GM12892 (cell line): ENCODE measurements at regions not wholly inside any gene's neighbourhood (a gene's known extent, or its start where the extent isn't known, plus 50 kb on each side); places are given as distances from the start of the nearest gene placed in this dataset.

Source experiments
- POLR2A ChIP-seq: IDR thresholded peaks from 2 replicates; pipeline ENCODE4 v1.6.1; 2011; ENCODE audit warnings: low read depth, low read length, control low read depth
- POLR2AphosphoS5 ChIP-seq: IDR thresholded peaks from 2 replicates; pipeline ENCODE4 v1.6.1; 2011; ENCODE audit warnings: low read depth, low read length, control low read depth
- TAF1 ChIP-seq: IDR thresholded peaks from 2 replicates; pipeline ENCODE4 v1.6.1; 2011; ENCODE audit warnings: low read depth, mild to moderate bottlenecking, control low read depth, low read length, borderline replicate concordance

DNA sequence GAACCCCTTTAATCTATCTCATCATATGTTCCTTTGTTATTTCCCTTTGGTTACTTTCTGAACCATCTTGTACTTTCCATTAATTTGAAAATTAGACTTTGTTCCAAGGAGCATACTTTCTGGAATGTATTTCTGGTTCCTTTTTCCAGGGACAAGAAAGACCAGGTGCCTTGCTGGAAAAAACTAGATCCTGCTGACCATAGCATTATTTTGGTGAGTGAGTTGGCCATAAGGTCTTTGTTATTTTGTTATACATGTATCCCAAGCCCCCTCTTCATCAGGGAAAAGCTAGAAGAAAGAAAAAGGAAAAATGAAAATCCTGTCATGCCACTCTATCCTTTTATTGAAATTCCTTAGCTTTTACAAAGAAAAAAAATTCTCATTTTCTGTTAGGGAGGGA, 228.1 kb upstream of the TFPI start:
- TF ChIP-seq POLR2AphosphoS5 (no peak), POLR2A (no peak), TAF1 (no peak)
